Right ventricle myocardium inferior (tissue), 1 donor: ENCODE measurements at regions not wholly inside any gene's neighbourhood (a gene's known extent, or its start where the extent isn't known, plus 50 kb on each side); places are given as distances from the start of the nearest gene placed in this dataset.
A peak's percentile ranks its signal among the peaks of the same experiment; 100 is the strongest.

ENCODE experiments used
- ATAC-seq: fragments of 200-7000 bp; cut with Tn5 transposase; one replicate; pipeline ENCODE4 v1.9.1; 2020; ENCODE audit warnings: mild to moderate bottlenecking, moderate library complexity
- DNase-seq: peaks from one replicate; pipeline ENCODE4 v3.0.0; 2021; ENCODE audit errors: missing footprints
- intact Hi-C: fragments of 100-400 bp; cut with DNase I; formaldehyde crosslinking; loops from one replicate; pipeline ENCODE4 v1.11.0; 2022
- donor health status: DM: no; HTN: yes; CAD: no; lungs with severe emphysema.

GRCh38 chr1:227453631-227454355 is 109.6 kb upstream of the ZNF678 start:
- no peak for ATAC-seq
- intact Hi-C loops: no loop called here

GRCh38 chr1:227451954-227452353 is 111.4 kb upstream of the ZNF678 start:
- no peak for ATAC-seq
- DNase-seq: no peak
- intact Hi-C loops: no loop called here

More at GRCh38 chr1:227453631-227454355, 109.6 kb upstream of the ZNF678 start:
- DNase-seq: no peak

GRCh38 chr1:227451057-227451456 is 112.3 kb upstream of the ZNF678 start:
- intact Hi-C loops: no loop called here
- no peak for ATAC-seq
- no peak for DNase-seq

DNA sequence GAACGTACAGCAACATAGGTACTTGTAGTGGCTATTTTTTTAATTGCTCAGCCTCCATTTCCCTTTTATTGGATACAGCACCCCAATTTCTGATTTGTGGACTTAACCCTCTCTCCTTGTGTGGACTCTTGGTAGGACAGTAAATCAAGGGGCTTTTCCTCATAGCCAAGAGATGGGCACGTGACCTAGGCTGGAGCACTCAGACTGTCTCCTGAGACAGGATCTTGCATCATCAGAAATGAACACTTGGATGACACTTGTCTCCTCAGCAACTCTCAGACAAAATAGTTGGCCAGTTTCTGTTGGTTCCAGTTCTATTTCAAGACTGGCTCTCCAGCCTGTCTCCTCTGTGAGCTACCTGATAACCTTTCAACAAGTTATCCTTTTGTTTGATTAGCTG is 112.9 kb upstream of the ZNF678 start:
- ATAC-seq: peak; percentile 32
- intact Hi-C loops: no loop called here
- DNase-seq: no peak

- DNase-seq: no peak
- no peak for ATAC-seq
- intact Hi-C loops: no loop called here
Observed at GRCh38 chr1:227449741-227450441, 113.5 kb upstream of the ZNF678 start.

- DNase-seq (no peak), ATAC-seq (no peak)
- intact Hi-C loops: no loop called here
Observed at GRCh38 chr1:227449051-227449450, 114.3 kb upstream of the ZNF678 start.

- DNase-seq: peak; percentile 71
- ATAC-seq: peak; percentile 61
- intact Hi-C loops: no loop called here
Observed at GRCh38 chr1:227447531-227447990, 115.8 kb upstream of the ZNF678 start.

- ATAC-seq (no peak), DNase-seq (no peak)
- intact Hi-C loops: no loop called here
Observed at GRCh38 chr1:227445746-227446145, 117.6 kb upstream of the ZNF678 start.

- DNase-seq: no peak
- intact Hi-C loops: no loop called here
- no peak for ATAC-seq
Observed at GRCh38 chr1:227445092-227445674, 118.2 kb upstream of the ZNF678 start.

- intact Hi-C loops: no loop called here
- ATAC-seq: no peak
- no peak for DNase-seq
Observed at GRCh38 chr1:227440182-227440581, 121.9 kb upstream of the CDC42BPA start.

DNA sequence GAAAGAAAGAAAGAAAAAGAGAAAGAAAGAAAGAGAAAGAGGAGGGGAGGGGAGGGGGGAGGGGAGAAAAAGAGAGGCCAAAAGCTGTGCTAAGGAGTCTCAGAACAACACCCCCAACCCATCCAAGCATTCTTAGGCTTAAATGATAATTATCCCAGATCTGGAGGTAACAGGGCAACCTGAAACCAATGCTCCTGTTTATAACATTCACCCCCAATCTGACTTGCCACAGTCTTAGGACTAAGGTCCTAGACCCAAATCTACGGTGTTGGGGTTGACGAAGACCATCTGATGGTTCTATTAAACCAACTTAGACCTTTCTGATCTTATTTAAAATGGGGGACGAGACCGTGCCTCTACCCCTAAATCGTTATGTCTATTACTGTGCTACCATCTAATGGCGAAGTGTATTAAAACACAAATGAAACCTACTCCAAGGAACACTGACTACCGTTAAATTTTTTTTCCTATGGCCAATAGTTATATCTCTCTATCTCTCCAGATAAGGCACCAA is 119.3 kb upstream of the CDC42BPA start:
- no peak for DNase-seq
- peak; percentile 67 for ATAC-seq
- intact Hi-C loops: loop anchor here (5.0 to 10.0 kb wide), 5 partner anchors 80 to 803 kb away; no protein-coding TSS in a partner anchor

DNA sequence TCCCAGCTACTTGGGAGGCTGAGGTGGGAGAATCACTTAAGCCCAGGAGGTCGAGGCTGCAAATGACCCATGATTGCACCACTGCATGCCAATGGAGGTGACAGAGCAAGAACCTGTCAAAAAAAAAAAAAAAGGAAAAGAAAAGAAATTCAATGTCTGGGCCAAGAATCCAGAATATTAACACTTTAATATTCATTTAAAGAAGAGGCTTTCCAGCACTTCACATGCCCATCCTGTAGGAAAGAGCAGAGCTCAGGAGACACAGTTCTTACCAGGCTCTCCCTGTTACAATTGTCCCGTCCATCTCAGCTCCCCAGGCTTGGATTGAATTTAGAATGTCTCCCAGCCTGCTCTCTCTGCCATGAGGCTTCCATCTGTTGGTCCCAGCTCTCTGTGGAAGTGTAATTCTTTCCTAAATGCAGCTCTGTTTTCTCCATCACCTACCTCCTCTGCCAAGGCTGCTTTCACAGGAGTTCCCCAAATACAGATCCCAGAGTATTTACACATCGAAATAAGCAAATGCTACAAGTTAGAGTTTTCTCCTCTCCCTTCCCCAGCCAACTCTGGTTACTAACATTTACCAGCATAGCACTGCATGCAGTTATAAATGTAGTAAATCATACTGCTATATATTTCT is 116.6 kb upstream of the CDC42BPA start:
- DNase-seq (no peak), ATAC-seq (no peak)
- intact Hi-C loops: loop anchor here (5.0 to 10.0 kb wide), 5 partner anchors 78 to 800 kb away; no protein-coding TSS in a partner anchor

DNA sequence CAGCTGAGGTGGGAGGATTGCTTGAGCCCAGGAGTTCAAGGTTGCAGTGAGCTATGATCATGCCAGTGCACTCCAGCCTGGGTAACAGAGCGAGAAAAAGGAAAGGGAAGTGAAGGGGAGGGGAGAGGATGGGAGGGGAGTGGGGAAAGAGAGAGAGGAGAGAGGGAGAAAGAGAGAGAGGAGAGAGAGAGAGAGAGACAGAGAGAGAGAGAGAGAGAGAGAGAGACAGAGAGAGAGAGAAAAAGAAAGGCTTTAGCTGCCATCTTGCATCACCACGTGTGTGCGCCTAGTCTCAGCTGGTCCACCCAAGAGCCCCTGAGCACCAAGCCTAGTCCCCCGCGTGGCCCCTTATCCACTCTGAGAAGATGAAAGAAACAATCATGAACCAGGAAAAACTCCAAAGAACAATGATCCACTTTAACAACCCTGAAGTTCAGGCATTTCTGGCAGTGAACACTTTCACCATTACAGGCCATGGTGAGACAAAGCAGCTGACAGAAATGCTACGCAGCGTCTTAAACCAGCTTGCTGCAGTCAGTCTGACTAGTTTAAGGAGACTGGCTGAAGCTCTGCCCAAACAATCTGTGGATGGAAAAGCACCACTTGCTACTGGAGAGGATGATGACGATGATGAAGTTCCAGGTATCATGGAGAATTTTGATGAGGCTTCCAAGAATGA is 115.5 kb upstream of the CDC42BPA start:
- intact Hi-C loops: loop anchor here (10.0 kb wide), 2 partner anchors 519 to 799 kb away; no protein-coding TSS in a partner anchor
- DNase-seq (no peak), ATAC-seq (no peak)

DNA sequence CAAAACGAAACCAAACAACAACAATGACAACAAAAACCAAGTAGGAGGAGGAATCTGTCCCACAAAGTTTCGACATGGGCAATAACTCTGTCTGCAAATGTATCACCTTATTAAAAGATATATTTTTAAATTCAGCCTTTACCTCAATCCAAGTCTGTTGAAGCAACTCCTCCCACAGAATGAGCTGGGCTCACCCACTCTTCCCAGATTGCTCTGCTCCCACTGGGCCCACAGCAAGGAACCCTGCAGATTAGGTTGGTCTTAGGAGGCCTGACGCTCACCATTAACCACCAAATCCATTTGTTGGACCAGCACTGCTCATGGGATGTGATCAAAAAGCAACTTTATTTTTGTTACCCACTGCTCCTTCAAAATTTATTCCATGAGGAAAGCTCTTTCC is 114.7 kb upstream of the CDC42BPA start:
- ATAC-seq (no peak), DNase-seq (no peak)
- intact Hi-C loops: loop anchor here (10.0 kb wide), 2 partner anchors 518 to 798 kb away; no protein-coding TSS in a partner anchor

DNA sequence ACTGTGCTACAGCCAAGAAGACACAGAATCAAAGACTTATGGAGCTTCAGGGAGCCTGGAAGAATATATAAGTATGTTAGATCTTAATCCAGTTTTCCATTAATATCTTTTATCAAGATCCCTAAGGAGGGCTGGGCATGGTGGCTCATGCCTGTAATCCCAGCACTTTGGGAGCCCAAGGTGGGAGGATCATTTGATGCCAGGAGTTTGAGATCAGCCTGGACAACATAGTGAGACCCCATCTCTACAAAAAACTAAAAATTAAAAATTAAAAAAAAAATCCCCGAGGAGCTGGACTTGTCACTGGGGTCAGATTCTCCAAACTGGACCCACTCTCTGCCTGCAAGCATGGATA is 113.9 kb upstream of the CDC42BPA start:
- intact Hi-C loops: loop anchor here (10.0 kb wide), 2 partner anchors 517 to 797 kb away; no protein-coding TSS in a partner anchor

DNA sequence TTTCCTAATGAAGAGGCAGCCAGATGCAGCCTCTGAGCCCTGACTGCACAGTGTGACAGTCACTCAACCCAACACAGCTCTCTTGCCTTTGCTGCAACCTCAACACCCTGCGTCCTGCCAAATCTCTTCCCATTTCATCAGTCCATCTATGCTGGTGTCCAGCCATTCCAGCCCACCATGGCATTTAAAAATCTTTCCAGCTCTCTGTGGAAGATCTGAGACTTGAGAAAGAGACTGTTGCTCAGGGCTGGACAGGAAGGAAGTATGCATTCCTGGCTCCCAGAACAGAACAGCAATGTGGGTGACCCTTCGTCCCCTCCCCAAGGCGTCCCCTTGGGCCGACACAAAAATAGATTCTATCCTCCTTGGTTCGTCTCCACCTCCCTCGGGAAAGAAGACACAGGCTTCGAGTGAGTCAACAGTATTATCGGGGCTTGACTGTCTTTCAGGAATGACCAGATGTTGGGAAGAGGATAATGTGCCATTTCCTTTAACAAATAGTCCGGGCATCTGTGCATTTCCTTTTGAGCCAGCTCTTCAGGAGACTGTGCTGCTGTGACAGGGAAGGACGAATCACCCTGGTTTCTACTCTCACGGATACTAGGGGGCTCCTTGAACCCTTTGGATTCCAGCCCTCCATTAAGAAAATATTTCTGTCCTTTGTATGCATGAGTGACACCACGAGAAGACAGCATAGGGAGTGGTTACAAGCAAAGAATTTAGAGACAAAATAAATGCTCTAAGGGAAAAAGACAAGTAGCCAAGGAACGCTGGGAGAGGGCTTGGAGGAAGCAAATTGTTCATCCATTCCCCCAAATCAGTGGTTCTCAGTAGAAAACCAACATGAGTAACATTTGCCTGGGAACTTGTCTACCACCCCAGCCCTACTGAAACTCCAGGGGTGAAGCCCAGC is 111.4 kb upstream of the CDC42BPA start:
- intact Hi-C loops: loop anchor here (2.0 to 10.0 kb wide), 4 partner anchors 111 to 795 kb away; partner anchors contain the start of gene CDC42BPA
- no peak for DNase-seq
- ATAC-seq: peak; percentile 67

More for the DNA sequence above, 113.9 kb upstream of the CDC42BPA start:
- DNase-seq (no peak), ATAC-seq (no peak)

DNA sequence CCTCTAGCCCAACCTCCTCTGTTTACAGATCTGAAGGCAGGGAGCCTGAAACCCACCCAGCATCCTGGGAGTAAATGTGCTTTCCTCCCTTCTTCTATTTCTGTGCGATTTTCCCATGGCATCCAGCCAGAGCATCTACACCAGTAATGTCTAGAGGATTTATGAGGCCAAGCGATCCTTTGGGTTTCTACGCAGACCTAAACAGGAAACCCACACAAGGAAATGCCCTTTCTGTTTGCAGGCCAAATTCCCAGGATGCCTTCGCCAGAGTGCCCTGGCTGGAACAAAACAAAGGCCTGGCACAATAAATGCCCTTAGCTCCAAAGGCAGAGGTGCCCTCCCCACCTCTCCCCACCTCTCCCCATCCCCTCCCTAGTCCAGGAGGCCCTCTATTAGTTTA is 110.5 kb upstream of the CDC42BPA start:
- intact Hi-C loops: loop anchor here (2.0 to 5.0 kb wide), 2 partner anchors 110 to 187 kb away; partner anchors contain the start of gene CDC42BPA
- DNase-seq (no peak), ATAC-seq (peak; percentile 43)
